Spleen (tissue), 11 donors: ENCODE measurements at regions not wholly inside any gene's neighbourhood (a gene's known extent, or its start where the extent isn't known, plus 50 kb on each side); places are given as distances from the start of the nearest gene placed in this dataset.

Experiments used
- DNase-seq: peaks from one replicate; pipeline ENCODE4 v3.0.0-alpha.2; 2020
- H3K27ac ChIP-seq, 8 donors: fragments of 200-600 bp; sonication (generic) in 7 of 8; 1 replicate in 4 of 8; 2 replicates in 4 of 8; pipeline versions ENCODE4 v1.5.0 to v1.8.0; 2016 to 2021; ENCODE audit warnings: inconsistent platforms in 4 of 8, mild to moderate bottlenecking in 4 of 8, moderate library complexity in 1 of 8
- H3K27me3 ChIP-seq, 7 donors: fragments of 200-600 bp; sonication (generic) in 6 of 7; replicated peaks in 1 of 7; 1 replicate in 4 of 7; 2 replicates in 3 of 7; pipeline versions ENCODE4 v1.5.0 to v1.8.0; 2016 to 2021; ENCODE audit warnings: inconsistent platforms in 3 of 7, mild to moderate bottlenecking in 1 of 7
- H3K36me3 ChIP-seq, 6 donors: fragments of 200-600 bp; sonication (generic) in 5 of 6; 1 replicate in 4 of 6; 2 replicates in 2 of 6; pipeline versions ENCODE4 v1.5.0 to v1.8.0; 2016 to 2021; ENCODE audit warnings: inconsistent platforms in 2 of 6
- H3K4me1 ChIP-seq, 6 donors: fragments of 200-600 bp; sonication (generic) in 5 of 6; 1 replicate in 3 of 6; 2 replicates in 3 of 6; pipeline versions ENCODE4 v1.5.0 to v1.8.0; 2016 to 2021; ENCODE audit warnings: inconsistent platforms in 3 of 6
- H3K4me3 ChIP-seq, 8 donors: fragments of 200-600 bp; sonication (generic) in 7 of 8; 1 replicate in 4 of 8; 2 replicates in 4 of 8; pipeline versions ENCODE4 v1.5.0 to v1.8.0; 2016 to 2021; ENCODE audit warnings: inconsistent platforms in 4 of 8, mild to moderate bottlenecking in 4 of 8, moderate library complexity in 2 of 8
- H3K9me3 ChIP-seq, 8 donors: fragments of 200-600 bp; sonication (generic) in 7 of 8; 1 replicate in 4 of 8; 2 replicates in 4 of 8; pipeline versions ENCODE4 v1.5.0 to v1.8.0; 2016 to 2021; ENCODE audit warnings: inconsistent platforms in 4 of 8
- CTCF ChIP-seq, 11 experiments: fragments of 200-600 bp in 7 of 11; fragments of 450-650 bp in 4 of 11; sonication (generic) in 4 of 11; IDR thresholded peaks in 8 of 11; conservative IDR thresholded peaks in 3 of 11; 1 replicate in 7 of 11; 2 replicates in 4 of 11; pipeline versions ENCODE4 v1.4.0 to v1.8.0; 2016 to 2021; ENCODE audit warnings: antibody characterized with exemption in 11 of 11, inconsistent platforms in 4 of 11, mild to moderate bottlenecking in 1 of 11
- POLR2A ChIP-seq, 3 donors: fragments of 450-650 bp; IDR thresholded peaks; one replicate each; pipeline ENCODE4 v1.5.1; 2017; ENCODE audit warnings: antibody characterized with exemption in 3 of 3, mild to moderate bottlenecking in 1 of 3
- POLR2AphosphoS5 ChIP-seq, 3 donors: sonication (generic); formaldehyde crosslinking; IDR thresholded peaks; one replicate each; pipeline ENCODE4 v1.5.1; 2017; ENCODE audit warnings: antibody characterized with exemption in 3 of 3
- WGBS, 5 donors: extraction: QIAGEN DNeasy Blood & Tissue Kit in 3 of 5; methylation state at CpG; one replicate each; pipeline versions ENCODE4 v1.1.5 to v1.1.7; 2013 to 2018; 5-methylcytosine and 5-hydroxymethylcytosine counted together
- intact Hi-C: fragments of 100-400 bp; cut with DNase I; formaldehyde crosslinking; loops from one replicate; pipeline ENCODE4 v1.15.0; 2023; ENCODE audit warnings: low total_unique reads
- donor health status: healthy with polysubstance abuse.
- donor health status: DM: no; HTN: no; CAD: no; lungs with moderate emphysema.
- donor health status: DM: no; HTN: no; CAD: no.
- donor health status: Bipolar disorder and iron deficiency.
- donor health status: healthy.
- donor health status: DM: no; HTN: no; CAD: no.
- donor health status: DM: yes; HTN: yes; CAD: no.

- intact Hi-C loops, result no loop called here
- Histone ChIP-seq H3K27ac (no peak overlapping the region), H3K27me3 (peaks cover 0 to 42% (median 4%) of the 10 kb centered on the region in 7 donors), H3K4me3 (no peak overlapping the region), H3K4me1 (no peaks in the 10 kb centered on the region), H3K36me3 (no peaks in the 10 kb centered on the region), H3K9me3 (peaks cover 0 to 10% (median 2%) of the 10 kb centered on the region in 8 donors)
- TF ChIP-seq POLR2AphosphoS5 (IDR thresholded peaks at IDR 0.05), result no peak
- TF ChIP-seq CTCF (IDR thresholded peaks at IDR 0.05 in 8 of 11, conservative IDR thresholded peaks at IDR 0.05 in 3 of 11), result no peak
- no peak for TF ChIP-seq POLR2A (IDR thresholded peaks at IDR 0.05)
- WGBS, 5 donors, result 55 to 74% (median 67%) methylated on average over 2 of the region's 2 CpGs
- DNase-seq, result no peak
These were observed 92.1 kb downstream of the ACKR3 start for GRCh38 chr2:236661762-236662110.

- Histone ChIP-seq H3K4me1 (no peaks in the 10 kb centered on the region), H3K27ac (no peak overlapping the region), H3K9me3 (peaks cover 0 to 12% (median 3%) of the 10 kb centered on the region in 8 donors), H3K27me3 (peaks cover 0 to 36% (median 4%) of the 10 kb centered on the region in 7 donors), H3K36me3 (no peaks in the 10 kb centered on the region), H3K4me3 (no peak overlapping the region)
- no peak for DNase-seq
- no peak for TF ChIP-seq POLR2A (IDR thresholded peaks at IDR 0.05)
- TF ChIP-seq CTCF (IDR thresholded peaks at IDR 0.05 in 8 of 11, conservative IDR thresholded peaks at IDR 0.05 in 3 of 11), result no peak
- no peak for TF ChIP-seq POLR2AphosphoS5 (IDR thresholded peaks at IDR 0.05)
- 70 to 86% (median 80%) methylated on average over 11 of the region's 11 CpGs for WGBS, 5 donors
- intact Hi-C loops, result no loop called here
These were observed 92.9 kb downstream of the ACKR3 start for GRCh38 chr2:236662231-236663185.

- intact Hi-C loops, result no loop called here
- no peaks in the 10 kb centered on the region for H3K36me3 ChIP-seq
- H3K4me3 ChIP-seq, result no peak overlapping the region
- no peaks in the 10 kb centered on the region for H3K4me1 ChIP-seq
- H3K9me3 ChIP-seq, result peaks cover 0 to 12% (median 3%) of the 10 kb centered on the region in 8 donors
- DNase-seq, result no peak
- no peak overlapping the region for H3K27ac ChIP-seq
- WGBS, 5 donors, result 76 to 89% (median 84%) methylated on average over 17 of the region's 17 CpGs
- peaks cover 0 to 36% (median 4%) of the 10 kb centered on the region in 7 donors for H3K27me3 ChIP-seq
- no peak for TF ChIP-seq POLR2AphosphoS5 (IDR thresholded peaks at IDR 0.05)
- no peak for TF ChIP-seq CTCF (IDR thresholded peaks at IDR 0.05 in 8 of 11, conservative IDR thresholded peaks at IDR 0.05 in 3 of 11)
- TF ChIP-seq POLR2A (IDR thresholded peaks at IDR 0.05), result no peak
These were observed 93.9 kb downstream of the ACKR3 start for GRCh38 chr2:236663287-236664101.

GRCh38 chr2:236664136-236664535 lies 94.5 kb downstream of the ACKR3 start:
- Histone ChIP-seq H3K9me3 (peaks cover 0 to 12% (median 3%) of the 10 kb centered on the region in 8 donors), H3K4me1 (no peaks in the 10 kb centered on the region), H3K27ac (no peak overlapping the region), H3K4me3 (no peak overlapping the region), H3K27me3 (peaks cover 0 to 33% (median 3%) of the 10 kb centered on the region in 7 donors), H3K36me3 (no peaks in the 10 kb centered on the region)
- 84 to 96% (median 92%) methylated on average over 6 of the region's 6 CpGs for WGBS, 5 donors
- intact Hi-C loops, result no loop called here
- DNase-seq, result no peak
- no peak for TF ChIP-seq POLR2AphosphoS5 (IDR thresholded peaks at IDR 0.05)
- no peak for TF ChIP-seq CTCF (IDR thresholded peaks at IDR 0.05 in 8 of 11, conservative IDR thresholded peaks at IDR 0.05 in 3 of 11)
- no peak for TF ChIP-seq POLR2A (IDR thresholded peaks at IDR 0.05)
